ENCODE measurements at regions not wholly inside any gene's neighbourhood (a gene's known extent, or its start where the extent isn't known, plus 50 kb on each side); places are given as distances from the start of the nearest gene placed in this dataset.
"Not testable (repeated sequence)": the region's sequence is repeated elsewhere in the genome, so short reads cannot be mapped to it uniquely, and the experiment has no call there.

DNA sequence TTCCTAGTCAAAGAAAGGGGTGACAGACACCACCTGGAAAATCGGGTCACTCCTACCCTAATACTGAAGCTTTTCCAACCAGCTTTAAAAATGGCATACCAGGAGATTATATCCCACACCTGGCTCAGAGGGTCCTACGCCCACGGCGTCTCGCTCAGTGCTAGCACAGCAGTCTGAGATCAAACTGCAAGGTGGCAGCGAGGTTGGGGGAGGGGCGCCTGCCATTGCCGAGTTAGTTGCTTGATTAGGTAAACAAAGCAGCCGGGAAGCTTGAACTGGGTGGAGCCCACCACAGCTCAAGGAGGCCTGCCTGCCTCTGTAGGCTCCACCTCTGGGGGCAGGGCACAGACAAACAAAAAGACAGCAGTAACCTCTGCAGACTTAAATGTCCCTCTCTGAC lies 127.1 kb downstream of the NXPE2 start:
- not testable (repeated sequence) for DNase-seq (ENCODE audit: low read depth)

DNA sequence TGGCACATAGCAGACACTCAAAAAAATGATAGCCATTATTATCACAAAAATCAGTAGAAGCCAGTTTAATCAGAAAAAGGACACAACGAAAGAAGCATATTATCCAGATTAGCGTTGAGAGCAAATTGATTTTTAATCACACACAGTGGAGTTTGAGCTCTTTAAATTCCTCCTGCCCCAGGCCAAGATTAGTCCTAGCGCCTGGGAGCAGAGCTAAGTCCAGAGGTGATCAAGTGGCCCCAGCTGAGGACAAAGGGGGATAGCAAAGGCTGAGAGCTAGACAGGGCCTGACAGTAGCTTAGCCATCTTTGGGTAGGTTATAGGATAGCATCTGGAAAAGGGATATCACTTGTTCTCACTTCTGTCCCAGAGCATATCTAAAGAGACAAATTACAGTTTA lies 133.6 kb downstream of the NXPE2 start:
- no peak for DNase-seq (ENCODE audit: low read depth)

- no peak for DNase-seq (ENCODE audit: low read depth)
These were observed 134.4 kb downstream of the NXPE2 start for GRCh38 chr11:114812733-114813132.

- no peak for DNase-seq (ENCODE audit: low read depth)
These were observed 134.9 kb downstream of the NXPE2 start for GRCh38 chr11:114813189-114813718.

- no peak for DNase-seq (ENCODE audit: low read depth)
These were observed 136.8 kb downstream of the NXPE2 start for GRCh38 chr11:114815176-114815575.

- no peak for DNase-seq (ENCODE audit: low read depth)
These were observed 137.4 kb downstream of the NXPE2 start for GRCh38 chr11:114815761-114816160.

- no peak for DNase-seq (ENCODE audit: low read depth)
These were observed 138.5 kb downstream of the NXPE2 start for GRCh38 chr11:114816791-114817190.

DNA sequence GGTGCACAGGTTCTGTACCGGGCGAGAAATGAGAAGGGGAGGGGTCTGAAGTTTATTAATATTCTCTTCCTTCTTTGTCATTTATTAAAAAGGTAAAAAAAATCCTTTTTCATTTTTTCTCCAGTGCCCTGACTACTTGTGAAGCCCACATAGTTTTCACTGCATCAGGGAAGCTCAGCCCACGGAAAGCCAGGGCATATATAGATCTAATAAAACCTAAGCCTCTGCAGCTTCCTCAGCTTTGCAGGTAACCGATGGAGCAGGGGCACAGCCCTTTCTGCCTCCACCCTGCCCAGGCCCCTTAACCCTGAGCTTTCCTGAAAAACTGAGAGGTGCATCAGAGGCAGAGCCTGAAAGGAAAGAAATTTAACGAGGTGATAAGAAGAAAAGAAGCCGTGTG lies 140.1 kb downstream of the NXPE2 start:
- no peak for DNase-seq (ENCODE audit: low read depth)

DNA sequence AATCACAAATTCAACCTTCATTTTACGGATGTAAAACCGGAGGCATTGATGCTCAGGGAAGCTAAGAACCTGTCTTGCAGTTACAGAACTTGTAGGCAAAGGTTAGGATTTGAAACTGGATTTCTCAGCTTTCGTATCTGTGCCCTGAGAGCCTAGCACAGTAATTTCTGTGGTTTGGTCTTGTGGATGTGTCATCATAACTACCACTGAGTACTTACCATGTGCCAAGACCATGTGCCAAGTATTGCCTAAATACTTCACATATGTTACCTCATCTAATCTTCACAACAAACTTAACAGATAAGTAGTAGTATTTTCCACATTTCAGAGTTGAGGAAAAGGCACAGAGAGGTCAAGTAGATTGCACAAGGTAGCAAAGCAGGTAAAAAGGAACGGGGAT lies 140.7 kb downstream of the NXPE2 start:
- no peak for DNase-seq (ENCODE audit: low read depth)

DNA sequence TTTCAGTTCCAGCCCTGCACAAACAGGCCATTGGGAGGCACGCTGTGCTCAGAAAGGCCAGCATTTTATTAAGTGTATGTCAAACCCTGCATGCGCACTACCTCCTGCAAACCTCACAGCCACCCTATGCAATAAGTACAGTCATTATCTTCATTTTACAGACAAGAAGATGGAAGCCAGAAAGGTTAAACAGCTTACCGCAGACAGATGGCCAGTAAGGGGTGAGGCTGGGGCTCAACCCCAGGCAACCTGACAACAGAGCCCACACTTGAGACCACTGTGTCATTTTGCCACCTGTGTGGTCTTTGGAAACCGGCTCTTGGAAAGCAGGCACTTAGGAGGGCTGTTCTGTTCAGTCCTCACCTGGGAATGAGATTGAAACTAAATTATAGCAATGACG lies 142.3 kb downstream of the NXPE2 start:
- no peak for DNase-seq (ENCODE audit: low read depth)

DNA sequence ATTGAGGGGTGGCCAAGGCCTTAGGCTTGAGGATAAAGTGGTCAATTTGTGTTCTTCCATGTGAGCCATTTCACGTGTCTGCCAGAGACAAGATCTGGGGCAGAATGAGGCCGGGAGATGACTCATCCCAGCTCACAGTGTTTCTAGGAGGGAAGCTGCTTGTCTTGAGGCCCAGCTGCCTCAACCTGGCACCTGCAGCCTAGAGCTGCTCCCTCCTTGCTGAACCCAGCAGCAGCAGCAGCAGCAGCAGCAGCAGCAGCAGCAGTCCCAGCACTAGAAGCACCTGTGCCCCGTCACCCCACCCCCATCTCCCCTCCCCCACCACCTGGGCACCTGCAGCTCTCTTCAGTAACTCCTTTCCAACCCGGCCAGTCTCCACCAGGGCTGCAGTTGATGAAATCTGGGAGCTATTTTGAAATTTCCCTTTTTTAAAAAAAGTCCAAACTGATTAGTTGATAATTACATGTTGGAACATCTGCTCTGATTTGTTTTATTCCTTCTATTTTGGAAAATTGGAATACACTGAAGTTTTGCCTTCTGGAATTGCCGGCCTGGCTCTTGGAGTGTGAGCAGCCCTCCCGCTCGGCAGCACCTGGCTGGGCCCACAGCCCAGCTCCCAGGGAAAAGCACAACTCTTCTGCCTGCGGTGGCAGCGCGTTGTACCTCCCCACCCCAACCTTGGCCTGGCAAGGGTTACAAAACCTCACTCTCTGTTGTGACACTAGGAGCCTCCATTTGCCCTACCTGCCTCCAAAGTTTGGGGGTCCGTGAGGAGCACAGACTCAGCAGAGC lies 143.5 kb downstream of the NXPE2 start:
- peak; percentile 28 for DNase-seq (ENCODE audit: low read depth)

DNA sequence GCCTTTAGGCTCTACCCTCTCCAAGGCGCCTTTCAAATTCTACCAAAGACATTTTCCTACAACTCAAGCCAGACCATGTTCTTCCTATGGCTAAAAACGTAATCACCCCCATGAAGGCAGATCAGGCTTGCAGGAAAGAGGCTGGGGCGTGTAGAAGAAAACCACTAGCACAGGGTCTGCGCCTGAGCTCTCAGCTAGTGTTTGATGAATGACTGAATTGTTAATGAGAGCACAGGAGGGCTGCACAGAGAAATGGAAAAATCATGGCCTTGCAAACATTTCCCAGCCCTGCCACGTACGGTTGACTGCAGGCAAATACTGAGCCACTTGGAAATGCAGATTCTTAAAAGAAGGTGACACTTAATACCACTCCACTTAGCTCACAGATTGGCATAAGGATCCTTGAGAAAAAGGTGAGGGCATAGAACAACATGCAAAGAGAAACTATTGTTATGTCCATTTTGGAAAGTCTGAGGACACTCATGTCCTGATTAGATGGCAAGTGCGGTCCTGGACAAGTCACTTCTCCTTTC lies 148.6 kb downstream of the NXPE2 start:
- DNase-seq (ENCODE audit: low read depth): no peak

GRCh38 chr11:114827736-114828135 lies 149.4 kb downstream of the NXPE2 start:
- no peak for DNase-seq (ENCODE audit: low read depth)

DNA sequence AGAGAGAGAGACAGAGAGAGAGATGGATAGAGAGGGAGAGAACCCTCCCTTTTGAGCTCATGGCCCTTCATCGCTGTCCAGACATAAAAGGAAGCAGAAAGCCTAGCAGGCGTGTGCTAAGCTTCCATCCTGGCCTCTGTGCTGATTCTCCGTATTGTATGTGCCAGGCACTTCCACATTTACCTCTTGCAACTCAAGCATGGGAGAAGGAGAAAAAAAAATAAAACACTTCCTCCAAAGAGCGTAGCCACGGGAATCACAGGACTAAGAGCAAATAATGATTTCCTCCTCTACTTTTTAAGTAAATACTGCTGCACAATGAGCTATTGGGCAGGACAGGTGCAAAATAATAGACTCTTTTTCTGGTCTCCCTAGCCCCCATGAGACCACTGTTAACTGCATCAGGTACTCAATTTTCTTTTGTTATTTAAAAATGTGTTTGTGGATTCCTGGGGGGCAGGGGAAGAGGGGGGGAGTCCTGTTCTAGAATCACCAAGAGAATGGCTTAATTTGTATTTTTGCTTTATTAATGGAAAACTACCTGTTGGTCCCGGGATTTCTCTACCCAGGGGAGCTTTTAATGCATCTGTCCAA lies 154.3 kb downstream of the NXPE2 start:
- DNase-seq (ENCODE audit: low read depth): no peak

DNA sequence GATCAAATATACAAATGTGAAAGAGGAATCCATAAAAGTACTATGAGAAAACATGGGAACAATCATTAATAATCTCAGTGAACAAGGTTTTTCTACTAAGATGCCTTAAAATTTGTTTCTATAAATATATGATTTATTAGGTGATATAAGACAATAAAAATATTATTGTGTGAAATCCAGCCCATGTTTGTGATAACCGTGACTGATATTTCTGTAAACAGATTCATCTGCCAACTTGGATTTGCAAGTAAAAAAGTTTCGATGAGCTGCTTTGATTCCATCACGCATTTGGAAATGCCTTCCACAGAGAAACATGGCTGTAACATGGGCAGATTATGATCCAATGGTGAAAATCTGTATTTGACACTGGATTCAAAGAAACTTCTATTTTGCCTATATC lies 157.8 kb downstream of the NXPE2 start:
- no peak for DNase-seq (ENCODE audit: low read depth)

GRCh38 chr11:114844896-114845295 lies 166.6 kb downstream of the NXPE2 start:
- no peak for DNase-seq (ENCODE audit: low read depth)

GRCh38 chr11:114845766-114846415 lies 167.6 kb downstream of the NXPE2 start:
- DNase-seq (ENCODE audit: low read depth): no peak

DNA sequence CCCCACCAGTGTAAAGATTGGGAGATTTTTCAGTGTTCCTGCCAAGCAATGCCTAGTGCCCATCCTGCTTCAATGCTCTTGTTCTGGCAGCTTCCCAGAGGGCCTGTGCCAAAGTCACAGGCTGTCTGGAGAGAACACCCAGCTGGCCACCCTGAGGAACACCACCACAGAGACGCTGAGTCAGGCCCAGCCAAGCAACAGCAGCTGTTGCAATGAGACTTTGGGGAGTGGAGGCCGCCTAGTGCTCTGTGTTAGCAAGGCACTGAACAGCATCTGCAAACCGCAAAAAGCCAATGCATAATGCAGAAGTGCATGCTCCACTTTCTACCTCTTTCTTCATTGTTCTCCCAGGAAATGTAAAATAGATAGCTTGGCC lies 168.1 kb downstream of the NXPE2 start:
- no peak for DNase-seq (ENCODE audit: low read depth)

DNA sequence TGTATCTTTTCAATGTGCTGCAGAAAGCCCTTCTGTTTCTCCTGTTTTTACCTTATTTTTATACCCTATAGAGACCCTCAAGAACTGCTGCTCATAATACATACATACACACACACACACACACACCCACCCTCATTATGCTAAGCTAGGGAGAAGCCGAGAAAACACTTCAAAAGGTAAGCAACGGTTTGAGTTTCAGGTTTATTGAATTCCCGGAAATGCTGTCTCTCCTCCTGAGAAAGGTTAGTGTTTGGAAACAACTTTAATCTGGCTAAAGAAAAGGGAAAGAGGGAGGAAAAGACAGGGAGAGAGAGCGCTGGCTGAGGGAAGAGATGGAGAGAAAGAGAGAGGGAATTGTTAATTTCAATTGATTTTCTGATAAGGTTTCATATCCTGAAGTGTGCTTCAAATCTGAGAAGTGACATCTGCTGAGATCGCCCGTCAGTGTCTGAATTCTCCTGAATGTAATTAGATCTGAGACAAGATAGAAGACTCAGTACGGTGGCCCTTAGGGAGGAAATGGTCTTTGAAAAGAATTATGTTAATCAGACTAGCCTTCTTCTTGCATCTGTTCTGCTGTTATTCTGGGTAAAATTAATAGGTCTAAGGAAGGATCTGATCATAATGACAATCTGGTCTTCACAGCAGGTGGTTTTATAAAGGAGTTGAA lies 169.1 kb downstream of the NXPE2 start:
- no peak for DNase-seq (ENCODE audit: low read depth)

- DNase-seq (ENCODE audit: low read depth): no peak
These were observed 169.7 kb downstream of the NXPE2 start for GRCh38 chr11:114848027-114848426.

DNA sequence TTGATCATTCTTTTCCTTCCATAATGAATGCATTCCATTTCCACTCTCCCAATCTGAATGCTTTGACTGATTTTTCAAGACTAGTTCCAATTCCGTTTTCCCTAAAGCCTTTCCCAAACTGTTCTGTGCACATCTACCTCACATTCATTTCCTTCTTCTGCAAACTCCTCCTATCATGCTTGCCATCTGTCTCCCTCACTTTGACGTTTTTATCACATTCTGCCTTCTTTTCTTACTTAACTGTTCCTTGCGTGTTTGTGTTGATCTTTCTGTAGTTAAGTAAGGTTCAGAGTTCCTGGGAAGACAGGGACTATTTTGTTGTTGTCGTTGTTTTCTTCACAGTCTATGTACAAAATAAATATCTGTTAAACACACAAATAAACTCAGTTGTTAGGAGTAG lies 179.0 kb downstream of the NXPE2 start:
- DNase-seq (ENCODE audit: low read depth): no peak

GRCh38 chr11:114864896-114865295 lies 186.6 kb downstream of the NXPE2 start:
- DNase-seq (ENCODE audit: low read depth): no peak
